ENCODE measurements at regions not wholly inside any gene's neighbourhood (a gene's known extent, or its start where the extent isn't known, plus 50 kb on each side); places are given as distances from the start of the nearest gene placed in this dataset.

DNA sequence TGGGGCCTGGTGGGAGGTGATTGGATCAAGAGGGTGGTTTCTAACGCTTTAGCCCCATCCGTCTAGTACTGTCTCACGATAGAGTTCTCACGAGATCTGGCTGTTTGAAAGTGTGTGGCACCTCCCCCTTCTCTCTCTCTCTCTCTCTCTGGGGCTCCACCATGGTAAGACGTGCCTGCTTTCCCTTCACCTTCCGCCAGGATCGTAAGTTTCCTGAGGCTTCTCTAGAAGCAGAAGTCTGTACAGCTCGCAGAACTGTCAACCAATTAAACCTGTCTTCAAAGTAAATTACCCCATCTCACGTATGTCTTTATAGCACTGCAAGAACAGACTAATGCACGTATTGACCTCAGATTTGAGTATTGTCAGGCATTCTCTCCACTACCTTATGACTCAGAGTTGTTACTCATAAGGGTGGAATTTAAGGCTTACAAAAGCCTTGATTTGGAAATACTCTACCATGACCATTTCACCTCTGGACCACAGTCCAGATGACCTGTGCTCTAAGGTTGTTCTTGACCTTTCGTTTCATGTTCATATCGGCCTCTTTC, 99.5 kb upstream of the AGAP1 start:
- TF ChIP-seq EP300 (IDR thresholded peaks at IDR 0.05) (no peak), CTCF (IDR thresholded peaks at IDR 0.05) (no peak), POLR2A (IDR thresholded peaks at IDR 0.05) (no peak), POLR2AphosphoS5 (IDR thresholded peaks at IDR 0.05) (no peak)

All from sigmoid colon (tissue), 4 donors.